Endothelial cell of umbilical vein (primary cell): ENCODE measurements at regions not wholly inside any gene's neighbourhood (a gene's known extent, or its start where the extent isn't known, plus 50 kb on each side); places are given as distances from the start of the nearest gene placed in this dataset.

Experiments used
- BruUV-seq: library from RNA; stranded (reverse); fragments of 400-500 nt; replicated peaks from 2 replicates; lab custom pipeline; 2021; lab: Mats Ljungman, UMichigan
- CTCF ChIA-PET: fragments of 300-600, 350-600 bp; sonication (Branson Sonifier 250); formaldehyde crosslinking; loops from one replicate; lab custom pipeline; 2021; ENCODE audit warnings: antibody characterized with exemption, inconsistent platforms; lab: Charles Lee
- POLR2A ChIA-PET: fragments of 300-600, 350-600 bp; sonication (Branson Sonifier 250); formaldehyde crosslinking; loops from one replicate; lab custom pipeline; 2021; ENCODE audit warnings: antibody characterized with exemption, inconsistent platforms; lab: Charles Lee
- DNase-seq: peaks from one replicate; pipeline ENCODE4 v3.0.0-alpha.2; 2011; ENCODE audit warnings: low read depth, low spot score
- FAIRE-seq: peaks from 2 replicates; lab custom pipeline; 2011; peaks lifted over from hg19 to GRCh38; lab: Jason Lieb, UNC
- H2AFZ ChIP-seq: 2 replicates; pipeline ENCODE4 v1.6.0; 2012; ENCODE audit warnings: low read depth, low read length, control low read depth, inconsistent platforms
- H3K27ac ChIP-seq: 2 replicates; pipeline ENCODE4 v1.5.1; 2011; ENCODE audit warnings: low read depth, mild to moderate bottlenecking, control low read depth, low read length, moderate library complexity; ENCODE audit not compliant: insufficient read depth
- H3K27me3 ChIP-seq, 2 experiments: 2 replicates each; pipeline versions ENCODE4 v1.6.0 to v1.6.1; 2011; ENCODE audit warnings: low read length in 2 of 2, mixed read lengths in 1 of 2; ENCODE audit not compliant: control insufficient read depth in 2 of 2, insufficient read depth in 2 of 2
- H3K36me3 ChIP-seq, 2 experiments: 2 replicates in 1 of 2; 3 replicates in 1 of 2; pipeline ENCODE4 v1.5.1; 2011; ENCODE audit warnings: low read length in 2 of 2, mild to moderate bottlenecking in 1 of 2, moderate library complexity in 1 of 2; ENCODE audit not compliant: control insufficient read depth in 2 of 2, insufficient read depth in 2 of 2; ENCODE audit errors: extremely low read depth in 1 of 2
- H3K4me1 ChIP-seq: 3 replicates; pipeline ENCODE4 v1.5.1; 2011; ENCODE audit warnings: mild to moderate bottlenecking, low read length; ENCODE audit not compliant: control insufficient read depth, insufficient read depth; ENCODE audit errors: extremely low read depth
- H3K4me2 ChIP-seq: 2 replicates; pipeline ENCODE4 v1.6.1; 2011; ENCODE audit warnings: low read length, control low read depth, mixed read lengths; ENCODE audit not compliant: insufficient read depth
- H3K4me3 ChIP-seq, 3 experiments: fragments of 200-600 bp in 1 of 3; sonication (generic), shearing (Covaris generic) in 1 of 3; replicated peaks in 1 of 3; 2 replicates each; pipeline ENCODE4 v1.5.1; 2011 to 2016; ENCODE audit warnings: control low read depth in 3 of 3, low read length in 3 of 3, mild to moderate bottlenecking in 2 of 3, inconsistent platforms in 1 of 3, low read depth in 1 of 3, moderate library complexity in 1 of 3; ENCODE audit not compliant: insufficient read depth in 1 of 3
- H3K79me2 ChIP-seq: 2 replicates; pipeline ENCODE4 v1.6.0; 2012; ENCODE audit warnings: low read length, inconsistent platforms; ENCODE audit not compliant: control insufficient read depth, insufficient read depth
- H3K9ac ChIP-seq: replicated peaks from 2 replicates; pipeline ENCODE3; 2011; ENCODE audit warnings: low read length, control low read depth; ENCODE audit not compliant: insufficient read depth; ENCODE audit errors: extremely low read depth
- H3K9me1 ChIP-seq: replicated peaks from 3 replicates; pipeline ENCODE4 v1.6.0; 2011; ENCODE audit warnings: mild to moderate bottlenecking, low read length; ENCODE audit not compliant: control insufficient read depth, insufficient read depth; ENCODE audit errors: extremely low read depth
- H3K9me3 ChIP-seq: replicated peaks from 2 replicates; pipeline ENCODE4 v1.5.1; 2012; ENCODE audit warnings: low read length, inconsistent platforms; ENCODE audit not compliant: control insufficient read depth, insufficient read depth
- H4K20me1 ChIP-seq: replicated peaks from 2 replicates; pipeline ENCODE3; 2011; ENCODE audit warnings: mild to moderate bottlenecking, low read length; ENCODE audit not compliant: control insufficient read depth, insufficient read depth; ENCODE audit errors: extremely low read depth
- EZH2 ChIP-seq: IDR thresholded peaks from 2 replicates; pipeline ENCODE4 v1.6.1; 2012; ENCODE audit warnings: borderline replicate concordance, low read depth, mild to moderate bottlenecking, moderate library complexity, low read length, inconsistent platforms; ENCODE audit not compliant: severe bottlenecking
- FOS ChIP-seq: IDR thresholded peaks from 2 replicates; pipeline ENCODE4 v1.6.1; 2011; ENCODE audit warnings: mild to moderate bottlenecking, low read length, moderate library complexity, borderline replicate concordance; ENCODE audit not compliant: insufficient read depth
- GATA2 ChIP-seq: IDR thresholded peaks from 2 replicates; pipeline ENCODE4 v1.7.0; 2011; ENCODE audit warnings: low read depth, mild to moderate bottlenecking, moderate library complexity, mixed read lengths, low read length; ENCODE audit not compliant: insufficient read length, insufficient read depth
- JUN ChIP-seq: IDR thresholded peaks from 2 replicates; pipeline ENCODE4 v1.6.1; 2011; ENCODE audit warnings: borderline replicate concordance, low read depth; ENCODE audit not compliant: insufficient read length, insufficient read depth
- MYC ChIP-seq: IDR thresholded peaks from one replicate; pipeline ENCODE4 v1.6.1; 2011; ENCODE audit warnings: mild to moderate bottlenecking, low read depth, low read length
- POLR2A ChIP-seq: IDR thresholded peaks from 2 replicates; pipeline ENCODE4 v1.6.1; 2012; ENCODE audit warnings: low read depth, mild to moderate bottlenecking, control low read depth, low read length
- POLR2AphosphoS5 ChIP-seq: IDR thresholded peaks from 2 replicates; pipeline ENCODE4 v1.6.1; 2012; ENCODE audit warnings: low read depth, mild to moderate bottlenecking, control low read depth, low read length, moderate library complexity; ENCODE audit not compliant: insufficient read depth
- dilution Hi-C: fragments of 300-500 bp; cut with MboI; formaldehyde crosslinking; loops from one replicate; pipeline ENCODE4 v1.15.0; 2019; ENCODE audit warnings: low sequenced_read_pairs; ENCODE audit not compliant: extremely low pct_ligation_motif_present
- intact Hi-C: fragments of 100-400 bp; cut with micrococcal nuclease; formaldehyde crosslinking; loops from one replicate; pipeline ENCODE4 v1.10.0; 2022
- TF ChIP-seq, protein P1 (sequence below): IDR thresholded peaks from 2 replicates; pipeline ENCODE4 v1.6.1; 2011; ENCODE audit not compliant: insufficient read depth, insufficient read length
- TF ChIP-seq, protein P2 (sequence below), 2 donors: IDR thresholded peaks; 1 replicate in 1 of 2; 2 replicates in 1 of 2; pipeline ENCODE4 v1.5.1; 2011; ENCODE audit warnings: low read length in 2 of 2, mild to moderate bottlenecking in 2 of 2, moderate library complexity in 2 of 2, control low read depth in 1 of 2, inconsistent platforms in 1 of 2, low read depth in 1 of 2; ENCODE audit not compliant: insufficient read depth in 1 of 2; ENCODE audit errors: extremely low read depth in 1 of 2

DNA sequence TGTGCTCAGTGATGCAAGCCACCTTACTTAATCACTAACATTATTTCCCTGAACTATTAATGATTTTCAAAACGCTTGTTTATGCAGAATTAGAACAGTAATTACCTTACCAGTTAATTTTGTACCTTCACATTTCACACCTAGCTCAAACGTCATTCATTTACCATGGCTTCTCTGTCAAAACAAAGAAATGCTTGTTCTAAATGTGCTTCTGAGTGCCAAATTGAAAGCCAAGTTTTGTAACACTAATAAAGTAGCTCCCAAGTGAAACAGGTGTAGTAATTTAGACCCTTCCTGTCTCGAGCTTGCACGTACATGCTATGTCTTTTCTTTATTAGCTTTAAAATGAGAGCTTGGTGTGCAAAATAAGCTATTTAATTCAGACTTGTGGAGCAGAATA lies 533.7 kb upstream of the PKN2 start:
- no peak overlapping the region for H2AFZ ChIP-seq
- H3K79me2 ChIP-seq, result no peaks in the 10 kb centered on the region
- H4K20me1 ChIP-seq, result no peaks in the 10 kb centered on the region
- POLR2A ChIA-PET, result no interaction called here
- FAIRE-seq (no peak), DNase-seq (no peak)
- no peak overlapping the region for H3K9ac ChIP-seq
- no peak overlapping the region for H3K4me2 ChIP-seq
- H3K27me3 ChIP-seq, result no peaks in the 10 kb centered on the region
- no peaks in the 10 kb centered on the region for H3K9me3 ChIP-seq
- BruUV-seq, result no TSS peak
- intact Hi-C loops (no loop called here), dilution Hi-C loops (no loop called here)
- TF ChIP-seq POLR2AphosphoS5, result no peak
- TF ChIP-seq MYC, result no peak
- CTCF ChIA-PET, result interaction anchor here (0.9 to 1.5 kb wide), 2 partner anchors 12 to 30 kb away, joined by 3 to 4 read pairs; no protein-coding TSS in a partner anchor
- H3K9me1 ChIP-seq, result no peaks in the 10 kb centered on the region
- no peak overlapping the region for H3K27ac ChIP-seq
- H3K4me1 ChIP-seq, result no peaks in the 10 kb centered on the region
- no peak overlapping the region for H3K4me3 ChIP-seq
- no peaks in the 10 kb centered on the region for H3K36me3 ChIP-seq

DNA sequence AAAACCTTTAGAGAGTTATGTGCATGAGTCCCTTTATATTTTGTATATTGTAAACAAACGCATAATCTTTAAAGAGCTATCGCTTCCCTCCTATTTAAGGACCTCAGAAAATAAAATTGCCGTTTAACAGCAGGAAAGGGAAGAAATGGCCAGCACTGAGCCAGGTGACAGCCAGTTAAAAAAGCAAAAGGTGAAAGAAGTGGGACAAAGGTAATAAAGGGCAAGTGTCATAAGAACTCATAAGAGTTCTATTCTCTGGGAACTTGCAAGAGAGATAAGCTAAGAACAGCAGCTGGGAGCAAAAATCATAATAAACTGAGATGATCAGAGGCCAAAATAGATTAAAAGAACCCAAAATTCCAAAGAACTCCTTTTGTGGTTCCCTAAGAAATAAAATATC lies 520.9 kb upstream of the PKN2 start:
- H3K4me3 ChIP-seq, result no peak overlapping the region
- H3K4me1 ChIP-seq, result no peaks in the 10 kb centered on the region
- H3K9me3 ChIP-seq, result no peaks in the 10 kb centered on the region
- no peak overlapping the region for H2AFZ ChIP-seq
- H3K9ac ChIP-seq, result no peak overlapping the region
- no peak for TF ChIP-seq GATA2
- TF ChIP-seq, protein P1, sequence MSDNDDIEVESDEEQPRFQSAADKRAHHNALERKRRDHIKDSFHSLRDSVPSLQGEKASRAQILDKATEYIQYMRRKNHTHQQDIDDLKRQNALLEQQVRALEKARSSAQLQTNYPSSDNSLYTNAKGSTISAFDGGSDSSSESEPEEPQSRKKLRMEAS, result no peak
- TF ChIP-seq POLR2A, result no peak
- no peak for TF ChIP-seq POLR2AphosphoS5
- TF ChIP-seq EZH2, result no peak
- TF ChIP-seq, protein P2, sequence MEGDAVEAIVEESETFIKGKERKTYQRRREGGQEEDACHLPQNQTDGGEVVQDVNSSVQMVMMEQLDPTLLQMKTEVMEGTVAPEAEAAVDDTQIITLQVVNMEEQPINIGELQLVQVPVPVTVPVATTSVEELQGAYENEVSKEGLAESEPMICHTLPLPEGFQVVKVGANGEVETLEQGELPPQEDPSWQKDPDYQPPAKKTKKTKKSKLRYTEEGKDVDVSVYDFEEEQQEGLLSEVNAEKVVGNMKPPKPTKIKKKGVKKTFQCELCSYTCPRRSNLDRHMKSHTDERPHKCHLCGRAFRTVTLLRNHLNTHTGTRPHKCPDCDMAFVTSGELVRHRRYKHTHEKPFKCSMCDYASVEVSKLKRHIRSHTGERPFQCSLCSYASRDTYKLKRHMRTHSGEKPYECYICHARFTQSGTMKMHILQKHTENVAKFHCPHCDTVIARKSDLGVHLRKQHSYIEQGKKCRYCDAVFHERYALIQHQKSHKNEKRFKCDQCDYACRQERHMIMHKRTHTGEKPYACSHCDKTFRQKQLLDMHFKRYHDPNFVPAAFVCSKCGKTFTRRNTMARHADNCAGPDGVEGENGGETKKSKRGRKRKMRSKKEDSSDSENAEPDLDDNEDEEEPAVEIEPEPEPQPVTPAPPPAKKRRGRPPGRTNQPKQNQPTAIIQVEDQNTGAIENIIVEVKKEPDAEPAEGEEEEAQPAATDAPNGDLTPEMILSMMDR (IDR thresholded peaks at IDR 0.05; ENCODE audit: extremely low read depth in 1 of 2, insufficient read depth in 1 of 2, low read depth in 1 of 2, low read length in 2 of 2), result no peak
- TF ChIP-seq MYC, result no peak
- no peak for TF ChIP-seq FOS
- no peak for TF ChIP-seq JUN
- H3K36me3 ChIP-seq, result no peaks in the 10 kb centered on the region
- dilution Hi-C loops (no loop called here), intact Hi-C loops (no loop called here)
- no peaks in the 10 kb centered on the region for H3K79me2 ChIP-seq
- no peaks in the 10 kb centered on the region for H4K20me1 ChIP-seq
- DNase-seq (no peak), FAIRE-seq (no peak)
- no TSS peak for BruUV-seq
- no peak overlapping the region for H3K27ac ChIP-seq
- ChIA-PET CTCF (no interaction called here), POLR2A (no interaction called here)
- H3K27me3 ChIP-seq, result peaks cover 1 to 3% of the 10 kb centered on the region in 2 experiments
- H3K9me1 ChIP-seq, result no peaks in the 10 kb centered on the region
- no peak overlapping the region for H3K4me2 ChIP-seq
